HG03045 (cell line): ENCODE measurements at regions not wholly inside any gene's neighbourhood (a gene's known extent, or its start where the extent isn't known, plus 50 kb on each side); places are given as distances from the start of the nearest gene placed in this dataset.

Experiments used
- ATAC-seq: cut with Tn5 transposase; IDR thresholded peaks from one replicate; pipeline ENCODE4 v1.9.1; 2021; ENCODE audit warnings: mild to moderate bottlenecking, moderate library complexity; ENCODE audit not compliant: unreplicated experiment

GRCh38 chr5:158378931-158379330 lies 520.0 kb upstream of the CLINT1 start:
- ATAC-seq, result no peak

DNA sequence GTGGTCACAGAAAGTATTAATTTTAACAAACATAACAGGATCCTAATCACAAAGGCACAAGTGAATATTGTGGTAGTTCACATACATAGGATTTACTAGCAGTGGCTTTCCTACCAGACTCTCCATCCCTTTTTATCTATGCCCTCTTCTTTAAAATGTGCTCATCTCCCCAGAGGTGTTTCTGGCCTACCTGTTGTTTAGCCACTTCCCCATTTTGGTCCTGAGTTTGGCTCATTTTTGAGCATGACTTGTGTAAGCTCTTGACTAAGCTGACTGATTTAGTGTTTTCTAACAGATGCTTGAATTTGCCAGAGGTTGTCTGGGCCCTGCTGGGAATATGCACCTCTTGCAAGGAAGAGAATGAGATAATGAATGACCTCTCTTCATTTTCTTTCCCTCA lies 517.7 kb upstream of the CLINT1 start:
- no peak for ATAC-seq

- ATAC-seq, result no peak
Measured at GRCh38 chr5:158375531-158375930, 516.6 kb upstream of the CLINT1 start.

GRCh38 chr5:158373608-158374395 lies 514.9 kb upstream of the CLINT1 start:
- no peak for ATAC-seq

DNA sequence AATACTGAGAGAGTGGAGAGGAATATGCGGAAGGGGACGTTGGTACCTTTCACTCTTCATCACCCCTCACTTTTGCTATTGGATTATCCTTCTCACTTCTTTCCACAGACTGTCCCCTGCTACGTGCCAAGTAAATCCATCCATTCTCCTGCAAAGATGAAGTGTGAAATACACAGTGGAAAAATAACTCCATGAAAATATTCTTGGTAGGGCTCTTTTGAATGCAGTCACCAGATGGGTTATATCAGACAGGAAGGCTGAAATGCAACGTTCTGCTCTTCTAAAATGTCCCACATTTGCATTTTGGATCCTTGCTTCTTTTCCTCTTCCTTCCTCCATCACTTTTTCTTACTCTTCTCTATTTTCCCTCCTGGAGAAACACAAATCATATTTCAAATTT lies 510.3 kb upstream of the CLINT1 start:
- no peak for ATAC-seq

DNA sequence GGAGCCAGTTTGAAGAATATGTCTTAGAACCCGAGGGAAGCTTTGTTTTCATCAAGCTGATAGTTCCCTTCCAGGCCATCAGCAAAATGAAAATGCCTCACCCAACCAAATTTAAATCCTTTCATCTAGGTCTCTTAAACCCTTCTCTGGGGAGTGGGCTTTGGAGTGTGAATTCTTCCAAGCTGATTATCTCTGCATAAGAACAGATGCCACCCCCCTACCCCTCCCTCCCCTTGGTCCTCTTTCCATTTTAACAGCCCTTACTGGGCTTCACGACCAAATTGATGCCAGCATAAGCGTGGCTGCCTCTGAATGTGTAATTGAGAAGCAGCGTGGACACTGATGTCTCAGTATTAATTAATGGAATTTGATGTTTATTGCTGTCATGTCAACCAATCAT lies 509.7 kb upstream of the CLINT1 start:
- no peak for ATAC-seq

DNA sequence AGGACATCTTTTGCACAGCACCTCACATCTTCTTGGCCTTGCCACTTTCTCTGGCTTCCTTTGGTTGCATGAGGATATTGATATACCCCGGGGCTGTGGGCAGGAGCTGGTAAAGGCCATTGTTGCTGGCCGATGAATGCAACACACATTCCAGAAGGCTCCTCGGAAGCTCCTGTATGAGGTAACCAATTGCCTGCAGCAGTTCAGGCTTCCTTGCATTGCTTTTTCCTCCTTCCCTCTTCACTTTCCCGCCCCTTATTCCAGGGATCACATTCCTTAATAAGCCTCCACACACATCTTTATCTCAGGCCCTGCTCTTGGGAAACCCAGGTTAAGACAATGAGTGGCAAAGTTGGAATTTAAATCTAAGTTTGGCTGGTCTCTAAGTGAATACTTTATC lies 505.4 kb upstream of the CLINT1 start:
- no peak for ATAC-seq

- ATAC-seq, result no peak
Measured at GRCh38 chr5:158354958-158355357, 496.0 kb upstream of the CLINT1 start.

- no peak for ATAC-seq
Measured at GRCh38 chr5:158351485-158352125, 492.7 kb upstream of the CLINT1 start.

GRCh38 chr5:158349987-158350386 lies 491.0 kb upstream of the CLINT1 start:
- ATAC-seq, result no peak

DNA sequence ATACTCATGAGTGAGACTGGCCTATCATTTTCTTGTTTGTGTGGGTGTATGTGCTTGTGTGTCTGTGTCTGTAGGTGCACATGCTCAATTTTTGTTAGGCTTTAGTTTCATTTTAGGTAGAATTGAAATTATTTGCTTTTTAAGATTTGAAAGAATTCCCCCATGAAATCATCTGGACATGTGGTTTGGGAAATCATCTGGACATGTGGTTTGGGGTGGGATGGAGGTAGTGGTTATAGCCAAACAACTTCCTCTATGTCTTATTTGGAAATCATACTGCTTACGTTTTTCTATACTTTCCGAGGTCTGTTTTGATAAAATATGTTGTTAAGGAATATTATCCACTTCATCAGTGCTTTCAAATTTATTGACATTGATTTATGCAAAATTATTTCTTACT lies 485.4 kb upstream of the CLINT1 start:
- ATAC-seq, result no peak

- ATAC-seq, result no peak
Measured at GRCh38 chr5:158340608-158341007, 481.7 kb upstream of the CLINT1 start.

- ATAC-seq, result no peak
Measured at GRCh38 chr5:158326256-158326655, 467.3 kb upstream of the CLINT1 start.

- ATAC-seq, result no peak
Measured at GRCh38 chr5:158324236-158324635, 465.3 kb upstream of the CLINT1 start.

GRCh38 chr5:158322620-158323019 lies 463.7 kb upstream of the CLINT1 start:
- ATAC-seq, result no peak

GRCh38 chr5:158320934-158321333 lies 462.0 kb upstream of the CLINT1 start:
- ATAC-seq, result no peak

DNA sequence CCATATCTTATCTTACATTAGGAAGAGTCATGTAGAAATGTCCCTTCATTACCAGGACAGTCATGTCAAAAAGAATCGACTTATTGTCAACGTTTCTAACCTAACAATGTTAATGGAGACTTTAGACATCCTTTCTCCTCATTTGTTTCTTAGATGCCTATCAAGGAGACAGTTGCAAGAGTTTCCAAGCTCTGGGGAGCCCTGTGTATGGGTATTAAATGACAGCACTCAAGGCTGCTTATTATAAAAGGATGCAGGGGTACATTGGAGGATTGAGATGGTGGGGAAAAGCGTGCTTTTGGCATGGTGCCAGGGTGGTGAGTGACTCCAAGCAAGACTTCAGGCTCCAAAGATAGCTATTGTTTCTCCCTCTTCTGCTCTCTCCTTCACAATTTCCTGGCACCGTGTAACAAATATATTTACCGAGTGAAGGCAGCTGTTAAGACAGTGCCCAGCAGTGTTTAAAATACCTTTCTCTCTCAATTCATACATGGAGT lies 461.3 kb upstream of the CLINT1 start:
- ATAC-seq, result no peak

DNA sequence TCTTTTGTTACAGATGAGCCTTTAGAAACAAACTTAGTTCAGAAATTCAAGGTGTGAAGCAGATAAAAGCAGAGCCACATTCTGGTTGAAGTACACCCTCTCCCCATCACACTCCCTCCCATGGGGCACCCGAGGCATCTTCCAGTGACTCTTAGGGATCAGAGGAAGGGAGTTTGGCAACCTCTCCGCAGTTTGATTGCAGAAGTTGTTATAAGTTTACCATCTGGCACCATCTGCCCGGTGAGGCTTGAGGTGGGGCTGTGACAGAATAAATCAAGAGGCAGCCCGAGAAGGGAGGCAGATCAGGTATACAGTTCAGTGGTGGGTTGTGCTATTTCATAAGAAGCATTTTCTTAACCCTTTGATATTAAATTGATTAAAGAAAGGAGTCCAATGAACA lies 458.6 kb upstream of the CLINT1 start:
- no peak for ATAC-seq

DNA sequence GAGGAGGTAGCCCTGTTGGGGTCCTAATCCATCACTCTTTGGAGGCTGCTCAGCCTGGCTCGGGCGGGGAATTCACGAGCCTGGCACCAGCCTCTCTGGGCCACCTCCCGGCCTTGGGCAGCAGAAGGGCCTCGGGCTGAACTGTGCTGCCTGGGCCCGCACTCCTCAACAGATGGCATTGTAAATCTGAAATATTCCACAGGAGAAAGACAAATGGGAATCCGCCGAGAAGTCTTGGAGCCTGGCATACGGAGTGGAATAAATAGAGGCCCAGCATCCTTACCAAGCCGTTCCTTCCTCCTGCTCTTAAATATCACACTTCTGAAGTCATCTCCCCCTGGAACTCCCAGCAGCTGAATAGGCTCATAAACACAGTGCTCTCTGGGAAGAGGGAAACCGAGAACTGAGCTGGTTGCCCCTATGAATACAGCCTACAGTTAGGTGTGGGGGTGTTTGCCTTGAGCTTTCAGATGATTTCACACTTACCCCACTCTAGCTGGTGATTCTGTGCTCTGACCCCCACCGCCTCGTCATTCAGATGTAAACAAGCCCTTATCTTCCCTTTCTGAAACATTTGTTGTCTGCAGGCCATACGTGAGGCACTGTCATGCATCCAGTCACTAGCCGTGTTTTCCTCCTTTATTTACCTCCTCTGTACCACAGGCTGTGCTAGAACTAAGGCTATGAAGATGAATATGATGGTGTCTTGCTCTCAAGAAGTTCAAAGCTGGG lies 455.0 kb upstream of the CLINT1 start:
- ATAC-seq, result no peak

GRCh38 chr5:158313027-158313732 lies 454.2 kb upstream of the CLINT1 start:
- no peak for ATAC-seq
